ENCODE measurements at regions not wholly inside any gene's neighbourhood (a gene's known extent, or its start where the extent isn't known, plus 50 kb on each side); places are given as distances from the start of the nearest gene placed in this dataset.

DNA sequence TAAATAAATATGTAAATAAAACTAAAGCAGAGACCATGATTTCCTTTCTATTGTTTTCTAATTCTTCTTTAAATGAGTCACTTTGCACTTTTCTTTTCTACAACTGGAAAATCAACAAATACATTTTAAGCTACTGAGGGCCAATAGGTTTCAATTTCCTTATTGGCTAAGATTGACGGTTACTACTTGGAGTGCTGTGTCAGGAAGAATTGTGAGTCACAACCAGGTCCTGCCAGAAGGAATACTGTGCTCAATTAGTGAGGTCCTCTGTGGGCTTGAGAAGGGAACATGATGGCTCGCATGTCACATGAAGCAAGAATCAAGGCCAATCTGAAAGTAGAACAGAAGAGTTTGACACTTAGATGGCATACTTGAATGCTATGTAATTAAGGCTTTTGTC, 110.8 kb downstream of the HMHB1 start:
- TF ChIP-seq EZH2phosphoT487 (IDR thresholded peaks at IDR 0.05; ENCODE audit: borderline replicate concordance, low read length) = no peak
- TF ChIP-seq, protein P1, sequence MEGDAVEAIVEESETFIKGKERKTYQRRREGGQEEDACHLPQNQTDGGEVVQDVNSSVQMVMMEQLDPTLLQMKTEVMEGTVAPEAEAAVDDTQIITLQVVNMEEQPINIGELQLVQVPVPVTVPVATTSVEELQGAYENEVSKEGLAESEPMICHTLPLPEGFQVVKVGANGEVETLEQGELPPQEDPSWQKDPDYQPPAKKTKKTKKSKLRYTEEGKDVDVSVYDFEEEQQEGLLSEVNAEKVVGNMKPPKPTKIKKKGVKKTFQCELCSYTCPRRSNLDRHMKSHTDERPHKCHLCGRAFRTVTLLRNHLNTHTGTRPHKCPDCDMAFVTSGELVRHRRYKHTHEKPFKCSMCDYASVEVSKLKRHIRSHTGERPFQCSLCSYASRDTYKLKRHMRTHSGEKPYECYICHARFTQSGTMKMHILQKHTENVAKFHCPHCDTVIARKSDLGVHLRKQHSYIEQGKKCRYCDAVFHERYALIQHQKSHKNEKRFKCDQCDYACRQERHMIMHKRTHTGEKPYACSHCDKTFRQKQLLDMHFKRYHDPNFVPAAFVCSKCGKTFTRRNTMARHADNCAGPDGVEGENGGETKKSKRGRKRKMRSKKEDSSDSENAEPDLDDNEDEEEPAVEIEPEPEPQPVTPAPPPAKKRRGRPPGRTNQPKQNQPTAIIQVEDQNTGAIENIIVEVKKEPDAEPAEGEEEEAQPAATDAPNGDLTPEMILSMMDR (conservative IDR thresholded peaks at IDR 0.05; ENCODE audit: low read depth, low read length) = no peak

Data from PC-3 (cell line).